ENCODE measurements at regions not wholly inside any gene's neighbourhood (a gene's known extent, or its start where the extent isn't known, plus 50 kb on each side); places are given as distances from the start of the nearest gene placed in this dataset.

DNA sequence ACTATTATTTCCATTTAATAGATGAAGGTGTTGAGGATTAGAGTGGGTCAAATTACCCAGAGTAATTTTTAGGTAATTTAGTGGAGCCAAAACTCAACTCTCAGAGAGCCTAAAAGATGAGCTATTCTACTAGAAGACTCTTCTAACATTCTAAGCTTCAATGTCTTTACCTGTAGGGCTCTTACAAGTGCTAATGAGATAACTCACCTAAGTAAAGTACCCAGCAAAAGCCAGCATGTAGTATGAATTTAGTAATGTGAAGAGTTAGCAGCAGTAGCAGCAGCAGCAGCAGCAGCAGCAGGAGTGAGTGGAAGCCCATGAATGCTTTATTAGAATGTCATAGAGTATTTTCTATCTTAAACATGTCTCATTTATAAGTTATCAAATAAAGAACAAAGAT, 1239.2 kb downstream of the FAM181B start:
- Histone ChIP-seq H4K20me1 (ENCODE audit: control insufficient read depth, insufficient read depth) (no peaks in the 10 kb centered on the region), H3K4me2 (ENCODE audit: control insufficient read depth, insufficient read depth) (no peak overlapping the region), H3K9ac (ENCODE audit: control insufficient read depth, insufficient read depth, low read length) (no peak overlapping the region), H2AFZ (ENCODE audit: control insufficient read depth, low read depth, low read length) (no peak overlapping the region), H3K36me3 (ENCODE audit: control insufficient read depth in 2 of 2, insufficient read depth in 2 of 2, low read length in 1 of 2) (no peaks in the 10 kb centered on the region), H3K4me1 (ENCODE audit: control insufficient read depth, insufficient read depth, low read length) (no peaks in the 10 kb centered on the region), H3K79me2 (ENCODE audit: control insufficient read depth, insufficient read depth, low read length) (no peaks in the 10 kb centered on the region), H3K4me3 (no peak overlapping the region), H3K27me3 (replicated peaks in 1 of 2; ENCODE audit: control insufficient read depth in 2 of 2, insufficient read depth in 2 of 2, low read length in 1 of 2) (no peaks in the 10 kb centered on the region), H3K9me3 (replicated peaks; ENCODE audit: control insufficient read depth, insufficient read depth, low read length) (no peaks in the 10 kb centered on the region), H3K27ac (ENCODE audit: control insufficient read depth, insufficient read depth) (no peak overlapping the region)
- BruUV-seq (replicated peaks), result no TSS peak
- ChIA-PET POLR2A (no interaction called here), RAD21 (ENCODE audit: unreplicated experiment) (no interaction called here), CTCF (no interaction called here), SMC1A (ENCODE audit: uncharacterized antibody, unreplicated experiment) (interaction anchor here (0.9 to 1.0 kb wide), 2 partner anchors 10 to 62 kb away, joined by 3 to 4 read pairs; no protein-coding TSS in a partner anchor)
- DNase-seq (ENCODE audit: low read depth, low spot score) (no peak), FAIRE-seq (no peak), ATAC-seq (no peak)
- intact Hi-C loops (cut with micrococcal nuclease; ENCODE audit: unreplicated experiment), result no loop called here
- TF ChIP-seq EP300 (IDR thresholded peaks at IDR 0.05; ENCODE audit: borderline replicate concordance in 1 of 2, control insufficient read depth in 1 of 2, low read depth in 2 of 2, low read length in 2 of 2) (no peak), BCL11A (IDR thresholded peaks at IDR 0.05; ENCODE audit: low read depth, low read length) (no peak), RAD21 (IDR thresholded peaks at IDR 0.05; ENCODE audit: insufficient read depth, low read depth, low read length) (no peak), ASH2L (IDR thresholded peaks at IDR 0.05; ENCODE audit: borderline replicate concordance, low read depth) (no peak), CREM (IDR thresholded peaks at IDR 0.05; ENCODE audit: low read depth) (no peak), GATAD2B (conservative IDR thresholded peaks at IDR 0.05; ENCODE audit: low read depth) (no peak), NRF1 (conservative IDR thresholded peaks at IDR 0.05; ENCODE audit: low read depth, low read length) (no peak), CBX5 (IDR thresholded peaks at IDR 0.05; ENCODE audit: low read depth) (no peak), PAX5 (IDR thresholded peaks at IDR 0.05; ENCODE audit: borderline replicate concordance, low read depth, low read length) (no peak), FOXM1 (IDR thresholded peaks at IDR 0.05; ENCODE audit: low read depth, low read length) (no peak), YBX1 (IDR thresholded peaks at IDR 0.05) (no peak), IKZF2 (IDR thresholded peaks at IDR 0.05) (no peak), CHD2 (IDR thresholded peaks at IDR 0.05; ENCODE audit: borderline replicate concordance, low read depth, low read length) (no peak), CBX3 (IDR thresholded peaks at IDR 0.05; ENCODE audit: borderline replicate concordance, low read depth) (no peak), FOS (IDR thresholded peaks at IDR 0.05; ENCODE audit: borderline replicate concordance, extremely low read depth, insufficient read length) (no peak), RUNX3 (IDR thresholded peaks at IDR 0.05; ENCODE audit: low read length) (no peak), IKZF1 (conservative IDR thresholded peaks at IDR 0.05) (no peak)
- TF ChIP-seq, protein P1, sequence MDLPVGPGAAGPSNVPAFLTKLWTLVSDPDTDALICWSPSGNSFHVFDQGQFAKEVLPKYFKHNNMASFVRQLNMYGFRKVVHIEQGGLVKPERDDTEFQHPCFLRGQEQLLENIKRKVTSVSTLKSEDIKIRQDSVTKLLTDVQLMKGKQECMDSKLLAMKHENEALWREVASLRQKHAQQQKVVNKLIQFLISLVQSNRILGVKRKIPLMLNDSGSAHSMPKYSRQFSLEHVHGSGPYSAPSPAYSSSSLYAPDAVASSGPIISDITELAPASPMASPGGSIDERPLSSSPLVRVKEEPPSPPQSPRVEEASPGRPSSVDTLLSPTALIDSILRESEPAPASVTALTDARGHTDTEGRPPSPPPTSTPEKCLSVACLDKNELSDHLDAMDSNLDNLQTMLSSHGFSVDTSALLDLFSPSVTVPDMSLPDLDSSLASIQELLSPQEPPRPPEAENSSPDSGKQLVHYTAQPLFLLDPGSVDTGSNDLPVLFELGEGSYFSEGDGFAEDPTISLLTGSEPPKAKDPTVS (IDR thresholded peaks at IDR 0.05; ENCODE audit: low read depth, low read length), result no peak
- in situ Hi-C loops (cut with MboI), result no loop called here
